GM18508 (cell line): ENCODE measurements at regions not wholly inside any gene's neighbourhood (a gene's known extent, or its start where the extent isn't known, plus 50 kb on each side); places are given as distances from the start of the nearest gene placed in this dataset.

Experiments used
- ATAC-seq: cut with Tn5 transposase; IDR thresholded peaks from one replicate; pipeline ENCODE4 v1.9.1; 2021; ENCODE audit warnings: moderate number of reproducible peaks; ENCODE audit not compliant: insufficient read depth, unreplicated experiment

GRCh38 chr2:6359964-6360363 is 505.7 kb downstream of the CMPK2 start:
- ATAC-seq, result no peak

GRCh38 chr2:6362671-6363450 is 502.8 kb downstream of the CMPK2 start:
- no peak for ATAC-seq

- no peak for ATAC-seq
Measured at GRCh38 chr2:6368281-6368680, 497.4 kb downstream of the CMPK2 start.

- no peak for ATAC-seq
Measured at GRCh38 chr2:6369266-6369665, 496.4 kb downstream of the CMPK2 start.

GRCh38 chr2:6370753-6371551 is 494.8 kb downstream of the CMPK2 start:
- ATAC-seq, result no peak

GRCh38 chr2:6372317-6372901 is 493.3 kb downstream of the CMPK2 start:
- no peak for ATAC-seq

GRCh38 chr2:6381326-6381725 is 484.4 kb downstream of the CMPK2 start:
- no peak for ATAC-seq

GRCh38 chr2:6384341-6384740 is 481.4 kb downstream of the CMPK2 start:
- no peak for ATAC-seq

GRCh38 chr2:6392354-6392753 is 473.4 kb downstream of the CMPK2 start:
- ATAC-seq, result no peak

GRCh38 chr2:6392966-6393365 is 472.7 kb downstream of the CMPK2 start:
- no peak for ATAC-seq

- ATAC-seq, result no peak
Measured at GRCh38 chr2:6393819-6394218, 471.9 kb downstream of the CMPK2 start.

- ATAC-seq, result no peak
Measured at GRCh38 chr2:6394276-6394675, 471.4 kb downstream of the CMPK2 start.

GRCh38 chr2:6398421-6398820 is 467.3 kb downstream of the CMPK2 start:
- ATAC-seq, result no peak

GRCh38 chr2:6401301-6401700 is 464.4 kb downstream of the CMPK2 start:
- ATAC-seq, result no peak

- ATAC-seq, result no peak
Measured at GRCh38 chr2:6408057-6408456, 457.6 kb downstream of the CMPK2 start.

- ATAC-seq, result no peak
Measured at GRCh38 chr2:6410313-6410712, 455.4 kb downstream of the CMPK2 start.

- ATAC-seq, result no peak
Measured at GRCh38 chr2:6412533-6413091, 453.1 kb downstream of the CMPK2 start.

GRCh38 chr2:6417050-6417449 is 448.7 kb downstream of the CMPK2 start:
- no peak for ATAC-seq

GRCh38 chr2:6418291-6418690 is 447.4 kb downstream of the CMPK2 start:
- ATAC-seq, result no peak

- ATAC-seq, result no peak
Measured at GRCh38 chr2:6421138-6421730, 444.5 kb downstream of the CMPK2 start.

GRCh38 chr2:6421888-6422287 is 443.8 kb downstream of the CMPK2 start:
- ATAC-seq, result no peak
